Omental fat pad (tissue), 3 donors: ENCODE measurements at regions not wholly inside any gene's neighbourhood (a gene's known extent, or its start where the extent isn't known, plus 50 kb on each side); places are given as distances from the start of the nearest gene placed in this dataset.

Experiments used
- ATAC-seq: fragments of 150-250 bp; one replicate; pipeline ENCODE4 v1.9.1; 2016; ENCODE audit warnings: mild to moderate bottlenecking, moderate library complexity; ENCODE audit not compliant: low FRiP score
- DNase-seq: peaks from one replicate; pipeline ENCODE4 v3.0.0-alpha.2; 2019; ENCODE audit warnings: low spot score
- TF ChIP-seq, protein P1 (sequence below), 3 donors: fragments of 450-650 bp; IDR thresholded peaks; one replicate each; pipeline ENCODE4 v1.5.1; 2016 to 2017; ENCODE audit warnings: antibody characterized with exemption in 3 of 3, mild to moderate bottlenecking in 3 of 3, moderate library complexity in 2 of 3

DNA sequence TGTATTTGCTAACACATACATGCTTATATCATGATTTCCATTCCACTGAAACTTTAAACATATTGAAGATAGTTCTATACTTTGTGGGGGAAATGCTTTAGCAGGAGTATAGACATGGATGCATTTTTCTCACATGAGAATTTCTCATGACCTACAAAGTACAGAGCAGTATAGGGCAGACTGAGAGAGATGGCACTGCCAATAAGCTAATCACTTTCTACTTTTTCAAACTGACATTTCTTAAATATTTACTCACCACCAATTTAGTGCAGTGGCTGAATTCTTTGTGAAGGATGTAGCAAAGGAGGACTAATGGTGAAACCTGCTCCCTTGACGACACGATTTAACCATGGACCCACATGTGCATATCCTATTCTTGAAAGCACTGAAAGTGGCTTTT is 923.5 kb downstream of the ADGRL2 start:
- ATAC-seq (no peak), DNase-seq (no peak)
- TF ChIP-seq, protein P1, sequence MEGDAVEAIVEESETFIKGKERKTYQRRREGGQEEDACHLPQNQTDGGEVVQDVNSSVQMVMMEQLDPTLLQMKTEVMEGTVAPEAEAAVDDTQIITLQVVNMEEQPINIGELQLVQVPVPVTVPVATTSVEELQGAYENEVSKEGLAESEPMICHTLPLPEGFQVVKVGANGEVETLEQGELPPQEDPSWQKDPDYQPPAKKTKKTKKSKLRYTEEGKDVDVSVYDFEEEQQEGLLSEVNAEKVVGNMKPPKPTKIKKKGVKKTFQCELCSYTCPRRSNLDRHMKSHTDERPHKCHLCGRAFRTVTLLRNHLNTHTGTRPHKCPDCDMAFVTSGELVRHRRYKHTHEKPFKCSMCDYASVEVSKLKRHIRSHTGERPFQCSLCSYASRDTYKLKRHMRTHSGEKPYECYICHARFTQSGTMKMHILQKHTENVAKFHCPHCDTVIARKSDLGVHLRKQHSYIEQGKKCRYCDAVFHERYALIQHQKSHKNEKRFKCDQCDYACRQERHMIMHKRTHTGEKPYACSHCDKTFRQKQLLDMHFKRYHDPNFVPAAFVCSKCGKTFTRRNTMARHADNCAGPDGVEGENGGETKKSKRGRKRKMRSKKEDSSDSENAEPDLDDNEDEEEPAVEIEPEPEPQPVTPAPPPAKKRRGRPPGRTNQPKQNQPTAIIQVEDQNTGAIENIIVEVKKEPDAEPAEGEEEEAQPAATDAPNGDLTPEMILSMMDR (IDR thresholded peaks at IDR 0.05), result no peak

DNA sequence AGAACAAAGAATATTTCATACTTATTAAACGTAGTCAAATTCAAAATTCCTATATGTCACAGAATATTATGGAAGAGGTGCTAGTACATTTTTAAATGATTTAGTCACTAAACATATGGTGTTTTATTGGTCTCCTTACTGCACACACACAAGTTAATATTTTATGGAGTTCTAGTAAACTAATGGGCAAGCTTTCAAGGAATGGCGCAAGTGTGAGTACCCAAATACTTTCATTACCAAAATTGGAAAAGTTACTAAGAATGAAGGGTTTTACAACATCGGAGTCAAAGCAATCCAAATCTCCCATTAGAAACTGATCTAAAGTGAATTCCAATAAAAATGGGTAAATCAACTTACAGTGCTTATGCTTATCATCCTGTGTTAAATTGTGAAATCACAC is 921.9 kb downstream of the ADGRL2 start:
- ATAC-seq, result no peak
- DNase-seq, result no peak
- TF ChIP-seq, protein P1 (IDR thresholded peaks at IDR 0.05), result no peak

DNA sequence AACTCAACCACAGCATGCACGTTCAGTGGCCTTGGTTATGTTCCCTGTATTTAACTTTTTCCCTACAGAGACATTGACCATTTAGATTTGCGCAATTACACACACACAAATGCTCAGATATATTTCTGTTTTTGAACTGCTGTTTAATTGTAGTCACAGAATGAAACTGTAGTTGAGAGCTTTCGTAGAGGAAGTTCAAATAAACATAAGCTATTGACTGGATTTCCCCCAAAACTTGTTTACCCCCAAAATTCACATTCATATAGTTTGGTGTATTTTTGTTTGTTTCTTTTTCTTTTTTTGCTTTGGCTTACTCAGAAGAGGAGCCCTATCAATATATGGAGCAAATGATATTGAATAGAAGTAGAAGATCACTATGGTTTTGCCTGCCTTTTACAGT is 921.0 kb downstream of the ADGRL2 start:
- ATAC-seq (no peak), DNase-seq (no peak)
- TF ChIP-seq, protein P1 (IDR thresholded peaks at IDR 0.05), result no peak

DNA sequence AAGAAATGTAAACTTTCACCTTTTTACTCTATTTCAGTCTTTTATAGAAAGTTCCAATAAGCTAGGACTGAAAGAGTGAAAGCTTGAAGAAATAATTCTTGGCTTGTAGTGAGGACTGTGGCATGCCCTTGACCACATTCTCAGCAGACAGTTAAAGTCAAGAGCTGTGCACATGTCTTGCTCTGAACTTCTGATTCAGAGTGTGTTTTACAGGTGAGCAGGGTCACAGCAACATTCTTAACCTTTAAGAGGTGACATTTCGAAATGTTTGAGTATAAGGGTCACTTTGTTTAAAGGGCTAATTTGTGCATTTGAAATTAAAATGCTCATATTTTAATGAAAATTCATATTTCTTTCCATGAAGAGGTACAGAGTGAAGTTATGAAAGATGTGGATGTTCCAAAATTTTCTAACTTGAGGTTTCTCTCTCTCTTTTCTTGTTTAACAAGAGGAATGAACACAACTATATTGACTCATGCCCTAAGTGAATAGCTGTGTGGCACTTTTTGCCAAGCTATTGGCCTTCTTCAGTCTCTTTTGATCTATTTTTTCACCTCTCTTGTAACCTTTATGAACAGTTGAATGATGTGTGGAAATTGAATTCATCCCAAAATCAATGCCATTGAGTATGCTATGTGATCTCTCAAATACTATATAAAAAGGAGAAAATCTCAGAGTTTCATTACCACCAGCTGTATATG is 918.1 kb downstream of the ADGRL2 start:
- no peak for DNase-seq

DNA sequence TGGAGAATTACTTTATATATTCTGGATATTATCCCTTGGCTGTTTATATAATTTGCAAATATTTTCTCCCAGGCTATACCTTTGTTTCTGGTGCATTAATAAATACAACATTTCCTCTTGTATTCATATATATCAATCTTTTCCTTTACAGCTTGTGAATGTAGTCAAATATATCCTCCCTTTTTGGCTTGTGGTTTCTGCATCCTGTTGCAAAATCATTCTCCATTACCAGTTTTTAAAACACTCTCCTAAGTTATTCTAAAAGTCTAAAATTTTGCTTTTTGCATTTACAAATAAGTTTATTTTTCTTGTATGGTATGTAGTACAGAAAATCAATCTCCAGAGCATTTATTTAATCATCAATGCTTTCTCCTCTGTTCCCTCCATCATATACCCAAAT is 909.4 kb downstream of the ADGRL2 start:
- TF ChIP-seq, protein P1 (IDR thresholded peaks at IDR 0.05), result no peak
- DNase-seq, result no peak
- ATAC-seq, result no peak

More for the DNA sequence above, 918.1 kb downstream of the ADGRL2 start:
- ATAC-seq, result no peak
- TF ChIP-seq, protein P1 (IDR thresholded peaks at IDR 0.05), result no peak

DNA sequence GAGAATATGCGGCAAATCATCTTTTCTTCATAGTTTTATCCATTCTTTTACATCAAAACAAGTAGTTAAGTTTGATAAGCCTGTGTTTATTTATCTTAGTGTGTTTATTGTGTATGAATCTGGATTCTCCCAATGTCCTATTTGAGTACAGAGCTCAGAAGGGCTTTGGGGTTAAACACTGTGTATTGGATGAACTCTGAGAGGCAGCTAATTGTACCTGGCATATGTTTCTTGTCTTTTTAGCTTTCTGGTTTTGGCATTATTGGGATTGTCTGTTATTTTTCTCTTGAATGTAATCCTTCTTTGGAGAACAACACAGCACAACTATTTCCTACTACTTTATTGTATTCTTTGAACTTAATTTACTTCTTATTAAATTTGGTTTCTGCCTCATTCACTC is 906.9 kb downstream of the ADGRL2 start:
- no peak for ATAC-seq
- TF ChIP-seq, protein P1 (IDR thresholded peaks at IDR 0.05), result no peak
- DNase-seq, result no peak

DNA sequence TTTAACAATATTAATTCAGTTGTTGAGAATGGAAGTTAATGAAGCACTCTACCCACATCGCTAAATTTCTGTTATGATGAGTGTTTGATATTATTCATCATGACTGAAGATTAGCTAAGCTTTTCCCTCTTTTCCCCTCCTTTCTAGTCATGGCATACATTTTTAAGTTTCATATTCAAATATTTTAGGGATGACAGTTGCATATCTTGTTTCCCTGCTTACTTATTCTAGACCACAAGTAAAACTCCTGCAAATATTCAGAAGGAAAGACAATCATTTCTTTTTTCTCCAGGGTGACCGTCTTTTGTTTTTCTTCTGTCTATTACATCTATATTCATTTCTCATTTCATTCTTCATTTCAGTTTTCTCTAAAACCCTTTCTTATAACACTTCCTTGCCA is 906.0 kb downstream of the ADGRL2 start:
- DNase-seq (no peak), ATAC-seq (no peak)
- TF ChIP-seq, protein P1 (IDR thresholded peaks at IDR 0.05), result no peak
